ENCODE measurements at regions not wholly inside any gene's neighbourhood (a gene's known extent, or its start where the extent isn't known, plus 50 kb on each side); places are given as distances from the start of the nearest gene placed in this dataset.

DNA sequence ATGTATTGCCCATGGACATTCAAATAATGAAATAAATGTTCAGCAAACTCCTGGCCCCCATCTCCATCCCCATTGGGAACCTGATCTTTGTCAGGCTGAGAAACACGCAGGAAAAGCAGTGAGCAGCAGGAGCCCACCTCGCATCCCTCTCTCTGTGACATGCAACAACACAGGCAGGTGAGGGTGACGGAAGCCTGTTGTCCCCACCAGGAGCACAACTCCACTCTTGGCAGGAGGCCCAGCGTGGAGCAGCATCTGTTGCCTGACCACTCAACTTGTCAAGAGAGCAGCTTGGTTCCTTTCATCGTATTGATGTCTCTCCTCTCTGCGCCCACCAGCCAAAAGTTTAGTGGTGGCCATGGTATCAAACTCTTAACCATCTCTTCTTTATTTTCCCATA, 586.9 kb upstream of the ARID1B start:
- Histone ChIP-seq H3K4me1 (replicated peaks) (no peaks in the 10 kb centered on the region), H3K9me3 (replicated peaks) (no peaks in the 10 kb centered on the region; the same call in 1 of the 2 replicates), H3K36me3 (no peaks in the 10 kb centered on the region), H3K4me3 (no peak overlapping the region), H3K27ac (no peak overlapping the region), H3K27me3 (replicated peaks) (no peaks in the 10 kb centered on the region)
- DNase-seq (ENCODE audit: low read depth in 1 of 2, low spot score in 2 of 2): no peak

DNA sequence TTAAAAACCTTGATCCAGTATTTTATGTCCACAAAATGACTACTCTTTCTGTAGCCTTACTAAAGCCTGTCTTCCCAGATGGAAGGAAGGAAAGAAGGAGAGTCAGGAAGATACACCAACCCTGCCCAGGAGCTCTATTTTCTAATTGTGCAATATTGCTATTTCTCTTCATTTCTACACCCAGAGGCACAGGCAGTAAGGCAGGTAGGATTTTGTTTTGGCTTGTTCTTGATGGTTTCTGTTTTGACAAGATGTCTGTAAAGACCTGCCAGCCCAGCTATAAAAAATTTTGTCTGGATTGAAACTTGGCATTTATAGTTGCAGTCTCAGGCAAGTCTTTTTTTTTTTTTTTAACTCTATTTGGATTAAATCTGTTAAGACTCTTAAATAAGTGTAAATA, 587.5 kb upstream of the ARID1B start:
- no peak for DNase-seq (ENCODE audit: low read depth in 1 of 2, low spot score in 2 of 2)
- Histone ChIP-seq H3K27me3 (replicated peaks) (no peaks in the 10 kb centered on the region), H3K36me3 (no peaks in the 10 kb centered on the region), H3K27ac (no peak overlapping the region), H3K4me3 (no peak overlapping the region), H3K4me1 (replicated peaks) (no peaks in the 10 kb centered on the region), H3K9me3 (replicated peaks) (no peaks in the 10 kb centered on the region; the same call in 1 of the 2 replicates)

DNA sequence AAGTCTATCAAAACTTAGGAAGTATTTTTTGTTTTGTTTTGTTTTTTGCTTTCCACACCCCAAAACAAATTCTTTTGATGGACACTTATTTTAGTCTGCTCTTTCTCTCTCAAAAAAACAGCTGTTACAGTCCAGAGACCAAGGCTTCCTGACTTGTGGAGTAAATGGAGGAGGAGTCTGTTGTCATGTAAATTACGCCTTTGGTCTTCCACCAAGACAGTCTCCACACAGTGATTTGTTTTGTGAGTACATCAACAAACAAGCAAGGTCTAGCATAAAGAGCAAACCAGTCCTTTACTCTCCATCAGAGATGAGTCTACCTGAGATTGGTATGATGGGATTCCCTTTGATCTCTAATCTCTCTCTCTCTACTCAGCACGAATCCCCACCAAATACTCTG, 588.0 kb upstream of the ARID1B start:
- no peaks in the 10 kb centered on the region for H3K27me3 ChIP-seq (replicated peaks)
- H3K4me3 ChIP-seq: no peak overlapping the region
- H3K36me3 ChIP-seq: no peaks in the 10 kb centered on the region
- no peak overlapping the region for H3K27ac ChIP-seq
- H3K9me3 ChIP-seq (replicated peaks): no peaks in the 10 kb centered on the region; the same call in 1 of the 2 replicates
- H3K4me1 ChIP-seq (replicated peaks): no peaks in the 10 kb centered on the region
- no peak for DNase-seq (ENCODE audit: low read depth in 1 of 2, low spot score in 2 of 2)

DNA sequence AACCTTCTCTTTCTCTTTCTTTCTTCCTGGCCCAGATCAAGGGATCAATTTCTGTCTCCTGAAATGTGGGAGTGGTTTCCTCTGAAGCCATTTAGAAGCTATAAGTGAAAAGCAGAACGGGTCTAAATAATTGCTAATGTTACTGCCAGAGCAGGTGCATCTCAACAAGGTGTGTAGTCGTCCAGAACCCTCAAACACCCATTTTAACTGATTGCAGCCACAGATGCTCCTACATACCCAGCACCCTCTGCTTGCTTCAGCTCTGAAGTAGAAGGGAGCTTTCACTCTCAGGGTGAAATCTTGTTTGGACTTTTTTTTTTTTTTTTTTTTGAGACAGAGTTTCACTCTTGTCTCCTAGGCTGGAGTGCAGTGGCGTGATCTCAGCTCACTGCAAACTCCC, 592.1 kb upstream of the ARID1B start:
- Histone ChIP-seq H3K27me3 (replicated peaks) (no peaks in the 10 kb centered on the region), H3K27ac (no peak overlapping the region), H3K4me1 (replicated peaks) (no peaks in the 10 kb centered on the region), H3K9me3 (replicated peaks) (0 out of 2 replicates have a peak, but pooled peaks cover 3% of the 10 kb centered on the region), H3K4me3 (no peak overlapping the region), H3K36me3 (no peaks in the 10 kb centered on the region)
- no peak for DNase-seq (ENCODE audit: low read depth in 1 of 2, low spot score in 2 of 2)

DNA sequence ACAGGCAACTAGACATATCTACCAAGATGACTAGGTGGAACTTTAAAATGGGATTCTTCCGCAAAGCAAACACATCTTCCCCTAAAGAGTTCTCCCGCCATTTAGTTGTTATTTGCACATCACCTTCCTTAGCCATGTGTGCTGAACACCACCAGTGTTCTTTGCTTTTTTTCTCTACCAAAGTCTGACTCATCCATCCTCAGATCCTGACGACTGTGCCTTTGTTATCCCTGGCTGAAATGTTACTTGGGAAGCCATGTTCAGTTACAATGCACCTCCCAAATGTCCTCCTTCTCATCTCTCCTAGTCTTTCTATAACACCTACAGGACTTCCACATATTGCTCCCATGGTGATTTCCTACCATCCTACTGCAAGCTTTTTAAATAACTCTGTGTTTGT, 593.5 kb upstream of the ARID1B start:
- 0 out of 2 replicates have a peak, but pooled peaks cover 3% of the 10 kb centered on the region for H3K9me3 ChIP-seq (replicated peaks)

DNA sequence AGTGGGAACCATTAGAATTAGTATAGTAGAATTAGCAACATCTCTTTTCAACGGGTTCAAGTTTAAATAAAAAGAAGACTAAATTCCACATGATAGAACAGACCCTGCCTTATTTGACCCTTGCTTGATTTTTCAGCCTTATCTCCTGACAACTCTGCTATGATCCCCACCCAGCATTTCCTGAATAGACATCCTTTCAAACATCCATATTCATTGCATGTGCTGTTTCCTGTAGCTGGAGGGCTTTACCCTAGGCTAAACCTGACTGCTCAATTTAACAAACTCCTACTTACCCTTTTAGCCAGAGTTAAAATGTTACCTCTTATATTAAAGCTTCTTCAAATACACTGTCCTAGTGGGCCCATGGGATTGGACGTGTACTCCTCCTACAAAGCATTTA, 594.8 kb upstream of the ARID1B start:
- H3K27me3 ChIP-seq (replicated peaks): no peaks in the 10 kb centered on the region
- no peak overlapping the region for H3K4me3 ChIP-seq
- H3K9me3 ChIP-seq (replicated peaks): 0 out of 2 replicates have a peak, but pooled peaks cover 3% of the 10 kb centered on the region
- no peak overlapping the region for H3K27ac ChIP-seq
- no peaks in the 10 kb centered on the region for H3K36me3 ChIP-seq
- DNase-seq (ENCODE audit: low read depth in 1 of 2, low spot score in 2 of 2): no peak
- H3K4me1 ChIP-seq (replicated peaks): no peaks in the 10 kb centered on the region

More for the DNA sequence above, 593.5 kb upstream of the ARID1B start:
- no peaks in the 10 kb centered on the region for H3K4me1 ChIP-seq (replicated peaks)
- no peak for DNase-seq (ENCODE audit: low read depth in 1 of 2, low spot score in 2 of 2)
- no peaks in the 10 kb centered on the region for H3K27me3 ChIP-seq (replicated peaks)
- H3K27ac ChIP-seq: no peak overlapping the region
- no peak overlapping the region for H3K4me3 ChIP-seq
- H3K36me3 ChIP-seq: no peaks in the 10 kb centered on the region

DNA sequence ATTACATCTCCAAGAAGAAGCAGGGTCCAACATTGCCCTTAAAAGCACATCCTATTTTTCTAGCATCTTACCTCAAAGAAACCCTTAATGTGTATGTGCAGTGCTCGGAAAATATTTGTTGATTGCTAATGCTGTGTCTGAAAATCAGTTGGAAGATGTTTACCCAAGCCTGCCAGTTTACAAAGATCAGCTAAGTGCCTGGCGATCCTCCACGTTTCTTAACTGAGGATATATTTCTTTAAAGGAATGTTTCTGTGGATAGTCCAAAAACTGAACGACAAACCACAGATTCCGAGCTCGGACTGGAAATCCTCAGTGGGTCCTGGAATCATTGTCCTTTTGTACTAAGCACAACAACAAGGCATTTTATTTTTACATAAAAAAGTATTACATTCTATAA, 595.7 kb upstream of the ARID1B start:
- Histone ChIP-seq H3K36me3 (no peaks in the 10 kb centered on the region), H3K4me3 (no peak overlapping the region), H3K9me3 (replicated peaks) (0 out of 2 replicates have a peak, but pooled peaks cover 3% of the 10 kb centered on the region), H3K4me1 (replicated peaks) (no peaks in the 10 kb centered on the region), H3K27me3 (replicated peaks) (no peaks in the 10 kb centered on the region), H3K27ac (no peak overlapping the region)
- no peak for DNase-seq (ENCODE audit: low read depth in 1 of 2, low spot score in 2 of 2)

DNA sequence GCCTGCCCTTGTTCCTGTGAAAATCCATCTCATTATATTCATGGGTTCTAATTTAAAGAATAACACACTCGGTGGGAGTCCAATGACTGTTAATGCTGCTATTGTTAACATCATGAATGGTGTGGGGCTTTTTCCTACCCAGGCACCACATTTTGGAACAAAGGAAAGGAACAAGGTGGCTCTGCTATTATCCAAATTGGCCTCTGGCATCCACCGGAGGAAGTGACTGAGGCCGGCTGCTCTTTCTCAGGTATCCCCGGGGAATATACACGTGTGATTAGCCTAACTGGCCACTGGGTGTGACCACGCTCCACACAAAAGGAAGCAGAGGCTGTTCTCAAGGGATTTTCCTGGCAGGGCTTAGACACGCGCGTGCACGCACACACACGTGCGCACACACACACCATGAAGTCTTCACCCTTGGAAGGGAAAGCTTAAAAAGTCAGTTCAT, 601.2 kb upstream of the ARID1B start:
- H3K36me3 ChIP-seq: no peaks in the 10 kb centered on the region
- no peaks in the 10 kb centered on the region for H3K27me3 ChIP-seq (replicated peaks)
- no peaks in the 10 kb centered on the region for H3K9me3 ChIP-seq (replicated peaks)
- H3K4me1 ChIP-seq (replicated peaks): no peaks in the 10 kb centered on the region
- no peak overlapping the region for H3K4me3 ChIP-seq
- DNase-seq (ENCODE audit: low read depth in 1 of 2, low spot score in 2 of 2): no peak
- no peak overlapping the region for H3K27ac ChIP-seq

DNA sequence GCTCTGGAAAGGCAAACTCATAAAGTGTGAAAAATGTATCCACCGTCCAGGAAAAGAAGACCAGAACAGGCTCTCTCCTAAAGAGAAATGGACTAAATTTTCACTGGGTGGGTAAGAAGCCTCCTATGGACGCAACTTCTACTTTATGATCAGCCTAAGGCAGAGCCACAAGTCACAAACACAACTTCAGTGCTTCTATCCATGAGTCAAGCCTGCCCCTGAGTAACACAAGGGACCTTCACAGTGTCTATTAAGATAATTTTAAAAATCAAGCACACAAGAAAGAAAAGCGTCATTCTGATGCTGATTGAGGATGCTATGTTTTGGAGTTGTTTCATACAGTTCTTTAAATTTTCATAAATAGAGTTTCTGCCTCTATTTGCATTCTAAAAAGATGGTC, 601.7 kb upstream of the ARID1B start:
- Histone ChIP-seq H3K4me3 (no peak overlapping the region), H3K9me3 (replicated peaks) (no peaks in the 10 kb centered on the region), H3K27me3 (replicated peaks) (no peaks in the 10 kb centered on the region), H3K36me3 (no peaks in the 10 kb centered on the region), H3K4me1 (replicated peaks) (no peaks in the 10 kb centered on the region), H3K27ac (no peak overlapping the region)
- DNase-seq (ENCODE audit: low read depth in 1 of 2, low spot score in 2 of 2): no peak

DNA sequence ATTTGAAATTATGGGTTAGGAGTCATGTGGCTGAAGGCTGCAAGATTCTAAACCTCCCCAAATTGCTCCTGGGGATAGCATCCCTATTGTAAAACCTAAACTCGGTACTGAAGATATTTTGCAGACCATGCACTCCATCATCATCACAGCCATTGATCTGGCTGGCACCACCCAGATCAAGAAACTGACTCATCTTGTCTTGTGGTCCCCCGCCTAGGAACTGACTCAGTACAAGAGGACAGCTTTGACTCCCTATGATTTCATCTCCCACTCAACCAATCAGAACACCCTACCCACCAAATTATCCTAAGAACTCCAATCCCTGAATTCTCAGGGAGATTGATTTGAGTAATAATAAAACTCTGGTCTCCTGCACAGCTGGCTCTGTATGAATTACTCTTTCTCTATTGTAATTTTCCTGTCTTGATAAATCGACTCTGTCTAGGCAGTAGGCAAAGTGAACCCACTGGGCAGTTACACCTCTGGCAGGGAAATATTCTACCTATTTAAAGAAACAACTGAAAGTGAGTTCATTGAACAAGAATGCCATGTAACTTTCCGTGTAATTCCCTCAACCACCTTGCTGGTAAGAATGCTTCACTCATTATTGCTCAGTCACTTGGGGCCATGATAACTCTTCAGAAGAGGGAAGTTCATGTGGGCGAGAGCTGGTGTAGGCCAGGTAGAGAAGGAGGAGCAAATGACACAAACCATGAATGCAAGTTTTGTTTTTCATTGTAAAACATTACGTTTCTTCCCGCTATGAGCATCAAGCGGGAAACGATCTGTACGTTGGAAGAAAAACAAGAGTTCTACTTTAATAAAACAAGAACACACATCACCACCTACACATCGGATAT, 602.9 kb upstream of the ARID1B start:
- DNase-seq (ENCODE audit: low read depth in 1 of 2, low spot score in 2 of 2): no peak
- H3K36me3 ChIP-seq: no peaks in the 10 kb centered on the region
- H3K4me1 ChIP-seq (replicated peaks): no peaks in the 10 kb centered on the region
- no peaks in the 10 kb centered on the region for H3K9me3 ChIP-seq (replicated peaks)
- no peak overlapping the region for H3K4me3 ChIP-seq
- no peak overlapping the region for H3K27ac ChIP-seq
- no peaks in the 10 kb centered on the region for H3K27me3 ChIP-seq (replicated peaks)

DNA sequence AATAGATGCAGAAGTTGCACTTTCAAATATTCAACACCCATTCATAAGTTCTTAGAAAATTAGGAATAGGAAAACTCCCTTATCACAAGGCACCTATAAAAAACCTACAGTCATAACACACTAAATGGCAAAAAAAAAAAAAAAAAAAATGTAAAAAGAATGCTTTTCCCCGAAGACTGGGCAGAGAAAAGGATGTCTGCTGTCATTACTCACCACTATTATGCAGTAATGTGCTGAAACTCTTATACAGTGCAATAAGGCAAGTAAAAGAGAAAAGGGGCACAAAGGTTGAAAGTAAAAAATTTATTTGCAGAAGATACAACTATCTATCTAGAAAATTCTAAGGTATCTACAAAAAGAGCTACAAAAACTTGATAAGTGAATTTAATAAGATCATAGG, 607.8 kb upstream of the ARID1B start:
- Histone ChIP-seq H3K9me3 (replicated peaks) (no peaks in the 10 kb centered on the region), H3K27me3 (replicated peaks) (no peaks in the 10 kb centered on the region), H3K36me3 (no peaks in the 10 kb centered on the region), H3K4me3 (no peak overlapping the region), H3K4me1 (replicated peaks) (no peaks in the 10 kb centered on the region), H3K27ac (no peak overlapping the region)
- no peak for DNase-seq (ENCODE audit: low read depth in 1 of 2, low spot score in 2 of 2)

DNA sequence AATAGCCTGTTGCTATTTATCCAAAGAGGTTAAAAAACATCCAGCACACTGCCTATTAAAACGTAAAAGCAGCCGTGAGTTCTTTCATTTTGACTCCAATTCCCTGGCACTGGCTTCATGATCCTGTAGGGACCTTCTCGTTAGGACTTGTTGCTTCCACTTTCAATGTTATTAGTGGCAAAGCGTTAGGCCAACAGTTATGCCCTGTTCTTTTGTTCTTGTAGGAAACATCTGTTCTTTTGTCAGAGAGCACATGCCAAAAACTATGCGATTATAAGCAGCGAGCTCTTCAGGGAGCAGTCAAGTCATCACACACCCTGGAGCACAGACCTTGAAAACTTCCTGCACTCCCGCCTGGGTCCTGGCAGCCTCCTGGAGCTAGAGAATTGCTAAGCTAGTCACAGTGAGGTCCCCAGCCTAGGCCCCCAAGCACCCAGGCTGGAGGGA, 609.5 kb upstream of the ARID1B start:
- Histone ChIP-seq H3K4me3 (no peak overlapping the region; the same call in 1 of the 2 replicates), H3K27ac (no peak overlapping the region), H3K9me3 (replicated peaks) (no peaks in the 10 kb centered on the region), H3K27me3 (replicated peaks) (no peaks in the 10 kb centered on the region), H3K36me3 (no peaks in the 10 kb centered on the region), H3K4me1 (replicated peaks) (no peaks in the 10 kb centered on the region)
- DNase-seq (ENCODE audit: low read depth in 1 of 2, low spot score in 2 of 2): no peak

DNA sequence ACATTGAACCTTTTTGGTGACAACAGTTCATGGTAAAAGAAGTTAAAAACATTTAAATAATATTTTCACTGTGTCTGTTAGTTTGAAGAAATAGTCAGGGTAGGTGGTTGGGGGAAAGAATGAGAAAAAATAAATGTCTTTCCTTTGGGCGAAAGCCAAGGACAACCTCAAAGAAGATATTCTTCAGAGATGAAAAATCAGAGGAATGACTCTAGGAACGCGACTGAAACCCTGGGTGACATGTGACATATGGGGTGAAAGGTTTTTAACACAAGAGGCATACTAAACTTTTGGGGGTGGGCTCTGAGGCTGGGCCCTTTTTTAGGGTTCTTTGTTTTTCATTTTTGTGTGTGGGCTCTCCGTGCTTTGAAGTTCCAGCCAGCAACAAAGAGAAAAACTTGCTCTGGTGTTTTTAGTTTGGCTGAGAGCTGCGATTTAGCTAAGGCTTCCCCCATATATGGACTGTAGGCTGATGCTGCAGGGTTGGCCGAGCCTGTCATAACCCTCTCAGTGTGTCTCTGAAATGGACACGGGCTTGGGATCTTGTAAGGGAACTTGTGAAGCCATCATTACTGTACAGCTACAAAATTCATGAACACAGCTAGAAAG, 610.1 kb upstream of the ARID1B start:
- Histone ChIP-seq H3K9me3 (replicated peaks) (no peaks in the 10 kb centered on the region), H3K4me3 (no peak overlapping the region; the same call in 1 of the 2 replicates), H3K27ac (no peak overlapping the region), H3K36me3 (no peaks in the 10 kb centered on the region), H3K27me3 (replicated peaks) (no peaks in the 10 kb centered on the region), H3K4me1 (replicated peaks) (no peaks in the 10 kb centered on the region)
- no peak for DNase-seq (ENCODE audit: low read depth in 1 of 2, low spot score in 2 of 2)

DNA sequence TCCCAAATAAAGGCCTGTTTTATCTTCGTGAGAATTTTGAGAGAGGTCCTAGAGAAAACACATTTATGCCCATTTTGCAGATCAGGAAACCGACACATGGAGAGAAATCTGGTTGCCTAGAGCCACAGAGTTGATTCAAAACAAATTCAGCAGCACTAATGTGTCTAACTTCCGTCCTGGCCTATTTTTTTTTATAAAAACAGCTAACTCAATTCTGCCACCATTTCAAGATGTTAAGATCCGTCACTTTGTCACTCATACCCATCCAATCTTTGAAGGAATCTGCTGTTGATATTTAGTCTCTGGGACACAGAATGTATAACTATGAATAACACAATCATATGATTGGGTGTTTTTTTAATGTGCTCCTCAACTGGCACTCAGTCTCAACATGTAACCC, 611.1 kb upstream of the ARID1B start:
- H3K27me3 ChIP-seq (replicated peaks): no peaks in the 10 kb centered on the region
- H3K4me3 ChIP-seq: no peak overlapping the region
- no peaks in the 10 kb centered on the region for H3K36me3 ChIP-seq

More for the DNA sequence above, 611.1 kb upstream of the ARID1B start:
- no peak for DNase-seq (ENCODE audit: low read depth in 1 of 2, low spot score in 2 of 2)
- no peak overlapping the region for H3K27ac ChIP-seq
- H3K4me1 ChIP-seq (replicated peaks): no peaks in the 10 kb centered on the region
- no peaks in the 10 kb centered on the region for H3K9me3 ChIP-seq (replicated peaks)

Measured in SJSA1 (cell line).